HUES64 (cell line): ENCODE measurements at regions not wholly inside any gene's neighbourhood (a gene's known extent, or its start where the extent isn't known, plus 50 kb on each side); places are given as distances from the start of the nearest gene placed in this dataset.
A peak's percentile ranks its signal among the peaks of the same experiment; 100 is the strongest.
"Not testable (repeated sequence)": the region's sequence is repeated elsewhere in the genome, so short reads cannot be mapped to it uniquely, and the experiment has no call there.

Source experiments
- H3K27ac ChIP-seq: 2 replicates; pipeline ENCODE4 v1.7.0; 2013; ENCODE audit warnings: low read depth, low read length, inconsistent platforms
- H3K27me3 ChIP-seq: 2 replicates; pipeline ENCODE4 v1.6.1; 2013; ENCODE audit warnings: mild to moderate bottlenecking, low read length; ENCODE audit not compliant: insufficient read depth
- H3K36me3 ChIP-seq: 2 replicates; pipeline ENCODE4 v1.6.1; 2013; ENCODE audit warnings: mild to moderate bottlenecking, low read length; ENCODE audit not compliant: insufficient read depth
- H3K4me1 ChIP-seq: 2 replicates; pipeline ENCODE4 v1.6.1; 2013; ENCODE audit warnings: mild to moderate bottlenecking, low read length, moderate library complexity; ENCODE audit not compliant: insufficient read depth
- H3K4me3 ChIP-seq: 2 replicates; pipeline ENCODE4 v1.5.1; 2013; ENCODE audit warnings: mild to moderate bottlenecking, low read length, moderate library complexity
- H3K9ac ChIP-seq: 2 replicates; pipeline ENCODE4 v1.6.1; 2013; ENCODE audit warnings: mild to moderate bottlenecking, low read depth, low read length
- H3K9me3 ChIP-seq: 2 replicates; pipeline ENCODE4 v1.6.1; 2013; ENCODE audit warnings: low read depth, low read length; ENCODE audit not compliant: insufficient read depth
- WGBS: fragments of 150-250, 120-280 bp; methylation state at CpG from one replicate; pipeline ENCODE4 v1.1.7; 2013; ENCODE audit warnings: missing lambda C conversion rate; 5-methylcytosine and 5-hydroxymethylcytosine counted together

DNA sequence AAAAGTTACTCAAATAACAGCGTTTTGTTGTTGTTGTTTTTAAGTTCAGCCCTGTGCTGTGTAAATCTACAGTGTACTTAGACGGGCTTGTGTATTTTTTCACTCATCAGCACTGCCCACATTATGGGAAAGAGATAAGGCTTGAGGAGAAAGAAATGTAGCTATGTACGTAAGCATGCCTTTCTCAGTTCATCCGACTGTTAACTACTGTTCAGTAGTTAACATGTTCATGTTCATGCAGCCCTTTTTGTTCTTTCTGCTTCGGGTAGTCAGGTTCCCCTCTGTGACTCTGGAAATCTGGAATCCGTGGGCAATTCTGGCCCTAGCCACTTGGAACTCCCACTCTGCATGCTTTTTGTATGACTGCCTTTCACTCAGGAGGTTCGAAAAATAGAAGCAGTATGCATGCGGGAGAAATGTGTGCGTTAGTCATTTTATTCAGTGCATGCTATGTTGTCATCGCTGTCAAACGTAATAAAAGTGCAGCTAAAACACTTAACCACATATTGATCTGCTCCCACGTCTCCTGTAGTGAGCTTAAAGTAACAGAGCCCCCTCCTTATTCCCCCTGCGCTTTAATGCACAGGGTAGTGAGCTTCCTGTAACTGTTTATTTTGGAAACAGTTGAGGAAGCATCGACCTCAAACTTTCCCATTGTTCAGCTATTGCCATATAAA lies 283.1 kb upstream of the NR2F2 start:
- peaks cover 50% of the 10 kb centered on the region for H3K27me3 ChIP-seq
- no peak overlapping the region for H3K27ac ChIP-seq
- no peak overlapping the region for H3K4me3 ChIP-seq
- peaks cover 4% of the 10 kb centered on the region for H3K4me1 ChIP-seq
- no peaks in the 10 kb centered on the region for H3K36me3 ChIP-seq
- 86% methylated on average over 12 of the region's 14 CpGs for WGBS
- H3K9ac ChIP-seq, result no peak overlapping the region
- no peaks in the 10 kb centered on the region for H3K9me3 ChIP-seq

DNA sequence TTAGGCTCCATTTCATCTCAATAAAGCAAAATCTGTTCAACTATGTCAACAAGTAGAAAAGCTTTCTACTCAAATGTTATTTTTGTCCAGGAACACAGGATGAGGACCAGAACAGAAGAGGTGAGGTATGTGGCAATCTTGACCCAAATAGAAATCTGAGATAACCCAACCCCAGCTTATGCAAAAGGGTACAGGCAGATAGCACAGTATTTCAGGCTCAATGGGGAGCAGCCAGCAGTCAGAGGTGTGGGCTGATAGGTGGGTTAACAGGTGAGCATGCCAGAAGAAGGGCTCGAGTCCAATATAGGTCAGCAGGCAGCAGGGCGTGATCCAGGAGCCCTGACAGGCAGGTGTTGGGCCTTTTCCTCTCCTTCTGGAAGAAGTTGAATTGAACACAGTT lies 281.2 kb upstream of the NR2F2 start:
- H3K9me3 ChIP-seq, result no peaks in the 10 kb centered on the region
- peaks cover 13% of the 10 kb centered on the region for H3K4me1 ChIP-seq
- H3K4me3 ChIP-seq, result no peak overlapping the region
- H3K27ac ChIP-seq, result no peak overlapping the region
- no peak overlapping the region for H3K9ac ChIP-seq
- H3K36me3 ChIP-seq, result no peaks in the 10 kb centered on the region
- H3K27me3 ChIP-seq, result peaks cover 69% of the 10 kb centered on the region
- 88% methylated on average over 2 of the region's 2 CpGs for WGBS

DNA sequence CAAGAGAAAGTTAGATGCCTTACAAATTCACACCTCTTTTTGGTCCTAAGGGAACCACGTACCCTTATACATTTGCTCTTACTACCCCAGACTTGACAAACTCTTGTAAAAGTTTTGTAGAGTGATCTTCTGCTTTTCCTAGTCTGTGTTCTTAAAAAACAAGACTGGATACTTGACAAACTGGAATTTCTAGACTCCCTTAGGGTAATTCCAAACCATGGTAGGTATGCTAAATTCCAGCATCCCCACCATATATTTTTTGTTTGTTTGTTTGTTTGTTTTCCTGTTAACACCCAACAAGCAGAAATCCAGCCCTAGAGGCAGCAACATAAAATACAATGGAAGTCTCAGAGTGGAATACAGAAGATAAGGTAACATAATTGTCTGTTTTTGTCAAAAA lies 280.7 kb upstream of the NR2F2 start:
- WGBS, result 80% methylated on average over 1 of the region's 1 CpG
- Histone ChIP-seq H3K4me3 (no peak overlapping the region), H3K27me3 (peaks cover 73% of the 10 kb centered on the region), H3K9ac (no peak overlapping the region), H3K36me3 (no peaks in the 10 kb centered on the region), H3K9me3 (no peaks in the 10 kb centered on the region), H3K4me1 (peaks cover 13% of the 10 kb centered on the region), H3K27ac (no peak overlapping the region)

DNA sequence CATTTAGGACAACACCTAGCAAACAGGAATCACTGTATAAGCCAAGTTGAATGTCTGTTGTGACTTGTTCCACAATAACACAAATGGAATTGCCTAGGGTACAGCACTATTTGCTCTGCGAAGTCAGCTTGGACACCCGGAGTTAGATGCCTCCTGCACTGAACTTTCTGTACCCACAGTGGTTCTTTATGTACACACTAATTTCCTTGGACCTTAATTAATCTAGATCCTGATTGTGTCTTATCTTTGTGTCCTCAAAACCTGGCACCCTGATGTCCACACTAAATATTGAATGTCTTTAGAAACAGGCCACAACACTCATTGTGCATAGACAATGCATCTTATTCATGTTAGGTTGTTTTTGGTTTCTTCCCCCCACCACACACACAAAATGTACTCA lies 278.9 kb upstream of the NR2F2 start:
- 84% methylated on average over 2 of the region's 2 CpGs for WGBS
- Histone ChIP-seq H3K27me3 (peaks cover 92% of the 10 kb centered on the region), H3K27ac (no peak overlapping the region), H3K4me3 (no peak overlapping the region), H3K9ac (no peak overlapping the region), H3K9me3 (no peaks in the 10 kb centered on the region; the same call in 1 of the 2 replicates), H3K36me3 (no peaks in the 10 kb centered on the region), H3K4me1 (peaks cover 13% of the 10 kb centered on the region)

DNA sequence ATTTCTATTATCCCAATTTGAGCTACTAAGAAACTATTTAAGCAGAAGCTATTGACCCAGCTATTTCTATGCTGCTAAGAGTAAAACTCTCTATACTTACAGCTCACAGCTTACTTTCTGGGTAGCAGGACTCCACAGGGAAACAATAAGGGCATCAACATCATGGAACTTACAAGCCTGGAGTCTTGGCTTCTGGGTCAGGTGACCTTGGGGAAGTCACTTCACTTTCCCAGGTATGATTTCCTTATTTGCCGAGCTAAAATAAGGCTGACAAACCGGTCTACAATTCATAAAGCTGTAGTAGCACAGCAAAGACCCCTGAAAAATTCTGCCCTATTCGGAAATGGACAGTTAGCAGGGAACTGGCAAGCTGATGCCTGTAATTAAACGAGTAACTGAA lies 278.3 kb upstream of the NR2F2 start:
- WGBS, result 51% methylated on average over 4 of the region's 4 CpGs
- Histone ChIP-seq H3K4me1 (peaks cover 13% of the 10 kb centered on the region), H3K9ac (no peak overlapping the region), H3K4me3 (peak overlapping the region; percentile 51), H3K27ac (no peak overlapping the region), H3K36me3 (no peaks in the 10 kb centered on the region), H3K9me3 (no peaks in the 10 kb centered on the region; the same call in 1 of the 2 replicates), H3K27me3 (peaks cover 97% of the 10 kb centered on the region)

DNA sequence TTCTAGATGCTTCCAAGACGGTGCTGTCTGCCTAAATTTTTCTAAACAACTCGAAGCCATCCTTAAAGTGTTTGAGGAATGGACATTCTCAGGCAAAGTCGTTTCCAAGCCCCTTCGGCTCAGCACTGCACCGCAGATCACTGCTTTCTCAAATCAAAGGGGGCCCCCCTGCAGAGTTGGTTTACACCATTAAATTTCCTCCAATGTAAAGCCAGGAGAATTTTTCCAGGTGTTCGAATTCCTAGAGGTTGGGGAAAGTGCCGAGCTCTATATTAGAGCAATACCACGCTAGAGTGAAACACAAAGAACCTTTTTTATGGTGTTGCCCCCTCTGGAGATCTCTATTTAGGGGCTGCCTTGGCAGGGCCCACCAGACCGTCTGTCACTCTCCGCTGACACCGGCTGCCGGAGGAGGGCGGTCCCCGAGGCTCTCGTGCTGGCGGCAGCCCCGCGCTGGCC lies 277.9 kb upstream of the NR2F2 start:
- Histone ChIP-seq H3K27me3 (peaks cover 96% of the 10 kb centered on the region), H3K36me3 (no peaks in the 10 kb centered on the region), H3K4me1 (peaks cover 13% of the 10 kb centered on the region), H3K9me3 (no peaks in the 10 kb centered on the region; the same call in 1 of the 2 replicates), H3K9ac (no peak overlapping the region), H3K4me3 (peak overlapping the region; percentile 51), H3K27ac (no peak overlapping the region)
- 2% methylated on average over 18 of the region's 18 CpGs for WGBS

DNA sequence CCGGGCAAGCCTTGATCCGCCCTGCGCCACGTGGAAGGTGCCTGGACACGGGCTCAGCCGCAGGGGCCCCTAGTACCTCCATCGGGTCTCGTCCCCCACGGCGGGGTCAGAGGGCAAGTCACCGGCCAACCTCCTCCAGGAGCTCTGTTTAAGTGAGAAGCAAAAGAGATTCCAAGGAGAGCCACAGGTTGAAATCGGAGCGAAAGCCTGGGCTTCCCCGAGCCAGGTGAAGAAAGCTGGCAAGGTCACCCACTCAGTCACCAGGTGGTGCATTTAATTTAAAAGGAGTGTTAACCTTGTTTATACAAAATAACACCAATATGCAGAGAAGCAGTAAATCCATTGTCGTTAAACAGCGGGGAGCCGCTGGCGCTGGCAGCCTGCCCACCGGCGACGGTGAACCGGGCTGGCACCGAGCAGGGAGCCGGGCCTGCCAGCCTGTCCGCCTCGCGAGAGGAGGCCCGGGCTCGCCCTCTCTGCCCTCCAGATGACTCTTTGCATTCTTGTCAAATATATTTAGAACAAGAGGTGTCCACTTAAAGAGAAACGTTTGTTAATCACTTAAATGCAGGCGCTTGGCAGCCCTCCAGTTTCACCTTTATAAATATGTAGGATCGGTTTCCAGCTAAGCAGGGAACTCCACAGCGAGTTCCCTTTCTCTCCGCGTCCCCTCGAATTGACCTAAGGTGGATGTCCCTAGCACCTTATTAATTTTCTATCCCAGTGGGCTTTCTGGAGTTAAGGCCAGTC lies 277.3 kb upstream of the NR2F2 start:
- Histone ChIP-seq H3K27ac (peak overlapping the region; percentile 19; the same call in 1 of the 2 replicates), H3K36me3 (no peaks in the 10 kb centered on the region), H3K9ac (no peak overlapping the region), H3K4me3 (peak overlapping the region; percentile 51), H3K9me3 (no peaks in the 10 kb centered on the region; the same call in 1 of the 2 replicates), H3K27me3 (peaks cover 97% of the 10 kb centered on the region), H3K4me1 (peaks cover 13% of the 10 kb centered on the region)
- under 1% methylated on average over 36 of the region's 36 CpGs for WGBS

DNA sequence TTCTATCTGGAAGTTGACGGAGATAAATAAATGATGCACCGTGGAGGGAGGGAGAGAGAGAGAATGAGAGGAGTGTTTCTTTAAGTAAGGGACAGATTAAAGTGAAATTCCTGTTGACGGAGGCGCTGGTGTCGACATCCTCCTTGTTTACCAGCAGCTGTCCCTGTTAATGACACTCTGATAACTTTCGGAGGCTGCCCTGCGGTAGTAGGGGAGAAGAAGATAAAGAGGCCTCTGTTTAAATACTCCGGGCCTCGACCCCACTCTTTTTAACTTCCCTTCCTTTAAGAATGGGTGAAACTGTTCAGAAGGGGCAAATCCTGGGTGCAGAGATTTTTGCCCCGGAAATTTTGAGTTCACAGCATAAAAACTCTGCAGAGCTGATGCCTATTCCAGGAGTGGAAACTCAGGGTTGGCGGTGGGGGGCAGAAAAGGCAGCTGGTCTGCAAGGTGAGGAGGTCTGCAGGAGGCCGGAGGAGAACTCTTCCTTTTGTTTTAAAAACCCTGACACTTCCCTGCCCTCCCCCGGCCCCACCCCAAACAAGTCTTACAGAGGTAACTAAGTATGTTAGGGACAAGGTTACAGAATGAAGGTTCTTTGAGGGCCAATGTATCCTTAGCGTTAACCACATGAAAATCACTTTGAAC lies 276.6 kb upstream of the NR2F2 start:
- 5% methylated on average over 9 of the region's 14 CpGs for WGBS
- Histone ChIP-seq H3K27ac (peak overlapping the region; percentile 26; the same call in 1 of the 2 replicates), H3K9ac (no peak overlapping the region), H3K27me3 (peaks cover 93% of the 10 kb centered on the region), H3K4me3 (peak overlapping the region; percentile 51), H3K36me3 (no peaks in the 10 kb centered on the region), H3K9me3 (no peaks in the 10 kb centered on the region; the same call in 1 of the 2 replicates), H3K4me1 (peaks cover 13% of the 10 kb centered on the region)

DNA sequence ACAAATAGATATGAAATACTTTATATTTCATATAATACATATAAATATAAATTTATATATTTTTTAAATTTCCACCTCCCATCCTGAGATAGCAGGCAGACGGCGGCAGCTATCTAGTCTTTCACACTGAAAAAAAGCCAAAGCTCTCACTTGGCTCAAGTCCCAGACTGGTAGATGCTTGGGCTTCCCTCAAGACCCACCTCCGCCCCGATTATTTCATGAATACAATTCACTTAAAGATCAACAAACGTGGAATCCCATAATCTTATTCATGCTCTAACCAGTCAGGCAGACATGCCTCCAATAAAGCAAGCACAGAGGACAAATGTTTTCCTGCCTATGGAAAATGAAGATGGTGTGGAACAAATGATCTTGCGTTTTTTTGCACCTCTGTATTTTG lies 275.9 kb upstream of the NR2F2 start:
- no peaks in the 10 kb centered on the region; the same call in 1 of the 2 replicates for H3K9me3 ChIP-seq
- no peak overlapping the region for H3K4me3 ChIP-seq
- 81% methylated on average over 6 of the region's 6 CpGs for WGBS
- H3K4me1 ChIP-seq, result peaks cover 13% of the 10 kb centered on the region
- no peak overlapping the region for H3K27ac ChIP-seq
- no peaks in the 10 kb centered on the region for H3K36me3 ChIP-seq
- H3K9ac ChIP-seq, result no peak overlapping the region
- peaks cover 86% of the 10 kb centered on the region for H3K27me3 ChIP-seq

DNA sequence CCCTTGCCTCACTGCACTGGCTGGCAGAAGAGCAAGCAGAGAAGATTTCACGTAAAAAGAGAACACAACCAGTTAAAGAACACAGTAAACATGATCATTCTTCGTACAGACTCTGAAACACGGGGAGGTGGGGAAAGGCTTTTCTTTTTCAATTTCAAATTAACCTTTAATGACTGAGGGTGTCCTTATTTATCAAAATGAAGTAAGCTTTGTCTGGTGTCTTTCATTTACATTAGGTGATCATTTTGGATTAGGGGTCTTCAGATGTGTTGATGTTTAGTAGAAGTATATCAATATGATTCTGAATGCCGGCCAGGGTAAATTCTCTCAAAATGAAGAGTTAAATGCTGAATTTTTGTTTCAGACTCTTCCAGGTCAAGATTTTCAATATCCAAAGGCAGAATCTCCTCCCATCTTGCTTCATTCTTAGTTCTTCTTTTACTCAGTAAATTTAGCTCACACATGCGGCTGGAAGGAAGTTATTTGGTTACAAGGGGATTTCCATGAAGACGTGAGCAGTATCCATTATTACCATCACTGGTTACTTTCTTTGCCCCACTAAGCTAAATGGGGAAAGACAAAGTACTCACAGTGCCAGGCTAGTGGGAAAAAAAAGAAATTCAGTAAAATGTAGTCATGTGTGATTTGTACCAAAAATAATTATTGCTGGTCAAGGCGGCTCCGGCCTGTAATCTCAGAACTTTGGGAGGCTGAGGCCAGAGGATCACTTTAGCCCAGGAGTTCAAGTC lies 272.2 kb upstream of the NR2F2 start:
- H3K9me3 ChIP-seq, result no peaks in the 10 kb centered on the region; the same call in 1 of the 2 replicates
- H3K36me3 ChIP-seq, result no peaks in the 10 kb centered on the region
- WGBS, result 94% methylated on average over 6 of the region's 8 CpGs
- no peak overlapping the region for H3K27ac ChIP-seq
- no peak overlapping the region for H3K9ac ChIP-seq
- no peak overlapping the region for H3K4me3 ChIP-seq
- H3K4me1 ChIP-seq, result peaks cover 4% of the 10 kb centered on the region; the same call in 1 of the 2 replicates
- peaks cover 56% of the 10 kb centered on the region for H3K27me3 ChIP-seq

DNA sequence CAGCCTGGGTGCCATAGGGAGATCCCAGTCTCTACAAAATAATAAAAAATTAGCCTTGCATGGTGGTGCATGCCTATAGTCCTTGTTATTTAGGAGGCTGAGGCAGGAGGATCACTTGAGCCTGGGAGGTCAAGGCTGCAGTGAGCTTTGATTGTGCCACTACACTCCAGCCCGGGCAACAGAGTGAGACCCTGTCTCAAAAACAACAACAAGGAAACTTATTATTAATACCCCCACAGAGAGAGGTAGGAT lies 271.7 kb upstream of the NR2F2 start:
- not testable (repeated sequence) for H3K4me3 ChIP-seq, H3K27ac ChIP-seq, H3K36me3 ChIP-seq, H3K9ac ChIP-seq, H3K4me1 ChIP-seq, H3K9me3 ChIP-seq
- 80% methylated on average over 1 of the region's 1 CpG for WGBS
- peaks cover 53% of the 10 kb centered on the region for H3K27me3 ChIP-seq
